ENCODE measurements at regions not wholly inside any gene's neighbourhood (a gene's known extent, or its start where the extent isn't known, plus 50 kb on each side); places are given as distances from the start of the nearest gene placed in this dataset.

DNA sequence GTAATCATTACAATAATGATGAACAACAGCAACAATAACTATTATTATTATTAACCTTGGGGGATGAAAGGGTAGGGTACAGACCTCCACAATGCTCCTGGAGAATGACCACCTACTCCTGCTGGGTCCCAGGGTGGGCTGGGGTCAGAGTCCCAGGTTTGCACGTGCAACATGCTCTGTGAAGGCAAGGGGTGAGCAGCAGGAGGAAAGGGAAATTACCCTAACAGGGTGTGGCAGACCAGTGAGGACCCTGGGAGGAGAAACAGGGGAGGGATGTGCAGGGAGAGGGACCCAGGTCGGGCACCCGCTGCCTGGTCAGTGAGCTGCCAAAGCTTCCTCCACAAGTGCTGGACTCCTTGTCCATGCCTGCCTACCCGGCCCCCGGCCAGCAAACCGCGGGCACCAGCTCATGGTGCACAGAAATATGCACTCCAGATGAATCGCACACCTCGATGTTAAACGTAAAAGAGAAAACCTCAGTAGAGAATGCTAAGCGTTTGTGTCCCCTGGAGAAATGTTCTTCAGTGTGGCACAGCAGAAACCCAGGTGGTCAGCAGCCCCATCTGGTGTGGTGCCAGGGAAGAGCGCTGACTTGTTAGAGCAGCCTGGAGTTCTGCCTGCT, 767.1 kb downstream of the KCNJ18 start:
- BruUV-seq (replicated peaks), result no TSS peak
- H3K4me1 ChIP-seq (ENCODE audit: control insufficient read depth, extremely low read depth, insufficient read depth, low read length), result no peaks in the 10 kb centered on the region
- no peak overlapping the region for H3K9ac ChIP-seq (replicated peaks; ENCODE audit: extremely low read depth, insufficient read depth, low read length)
- H3K36me3 ChIP-seq (ENCODE audit: control insufficient read depth in 2 of 2, extremely low read depth in 1 of 2, insufficient read depth in 2 of 2, low read length in 2 of 2), result no peaks in the 10 kb centered on the region
- ChIA-PET CTCF (no interaction called here), POLR2A (no interaction called here)
- no peaks in the 10 kb centered on the region for H3K9me3 ChIP-seq (replicated peaks; ENCODE audit: control insufficient read depth, insufficient read depth, low read length)
- H3K4me2 ChIP-seq (ENCODE audit: insufficient read depth, low read length), result no peak overlapping the region
- intact Hi-C loops (cut with micrococcal nuclease), result no loop called here
- H4K20me1 ChIP-seq (replicated peaks; ENCODE audit: control insufficient read depth, extremely low read depth, insufficient read depth, low read length), result no peaks in the 10 kb centered on the region
- no peak for FAIRE-seq
- H3K27me3 ChIP-seq (ENCODE audit: control insufficient read depth in 2 of 2, insufficient read depth in 2 of 2, low read length in 2 of 2), result no peaks in the 10 kb centered on the region
- H3K9me1 ChIP-seq (replicated peaks; ENCODE audit: control insufficient read depth, extremely low read depth, insufficient read depth, low read length), result no peaks in the 10 kb centered on the region
- H3K4me3 ChIP-seq (replicated peaks in 1 of 3; ENCODE audit: insufficient read depth in 1 of 3, low read depth in 1 of 3, low read length in 3 of 3), result no peak overlapping the region
- DNase-seq (ENCODE audit: low read depth, low spot score), result no peak
- no peak overlapping the region for H2AFZ ChIP-seq (ENCODE audit: low read depth, low read length)
- no peaks in the 10 kb centered on the region for H3K79me2 ChIP-seq (ENCODE audit: control insufficient read depth, insufficient read depth, low read length)
- no peak overlapping the region for H3K27ac ChIP-seq (ENCODE audit: insufficient read depth, low read depth, low read length)
- dilution Hi-C loops (cut with MboI; ENCODE audit: extremely low pct_ligation_motif_present, low sequenced_read_pairs), result no loop called here
- no peak for TF ChIP-seq MYC (IDR thresholded peaks at IDR 0.05; ENCODE audit: low read depth, low read length)
- no peak for TF ChIP-seq POLR2AphosphoS5 (IDR thresholded peaks at IDR 0.05; ENCODE audit: insufficient read depth, low read depth, low read length)
- TF ChIP-seq POLR2A (IDR thresholded peaks at IDR 0.05; ENCODE audit: low read depth, low read length), result no peak
- no peak for TF ChIP-seq FOS (IDR thresholded peaks at IDR 0.05; ENCODE audit: borderline replicate concordance, insufficient read depth, low read length)
- TF ChIP-seq, protein P1, sequence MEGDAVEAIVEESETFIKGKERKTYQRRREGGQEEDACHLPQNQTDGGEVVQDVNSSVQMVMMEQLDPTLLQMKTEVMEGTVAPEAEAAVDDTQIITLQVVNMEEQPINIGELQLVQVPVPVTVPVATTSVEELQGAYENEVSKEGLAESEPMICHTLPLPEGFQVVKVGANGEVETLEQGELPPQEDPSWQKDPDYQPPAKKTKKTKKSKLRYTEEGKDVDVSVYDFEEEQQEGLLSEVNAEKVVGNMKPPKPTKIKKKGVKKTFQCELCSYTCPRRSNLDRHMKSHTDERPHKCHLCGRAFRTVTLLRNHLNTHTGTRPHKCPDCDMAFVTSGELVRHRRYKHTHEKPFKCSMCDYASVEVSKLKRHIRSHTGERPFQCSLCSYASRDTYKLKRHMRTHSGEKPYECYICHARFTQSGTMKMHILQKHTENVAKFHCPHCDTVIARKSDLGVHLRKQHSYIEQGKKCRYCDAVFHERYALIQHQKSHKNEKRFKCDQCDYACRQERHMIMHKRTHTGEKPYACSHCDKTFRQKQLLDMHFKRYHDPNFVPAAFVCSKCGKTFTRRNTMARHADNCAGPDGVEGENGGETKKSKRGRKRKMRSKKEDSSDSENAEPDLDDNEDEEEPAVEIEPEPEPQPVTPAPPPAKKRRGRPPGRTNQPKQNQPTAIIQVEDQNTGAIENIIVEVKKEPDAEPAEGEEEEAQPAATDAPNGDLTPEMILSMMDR (IDR thresholded peaks at IDR 0.05; ENCODE audit: extremely low read depth in 1 of 2, insufficient read depth in 1 of 2, low read depth in 1 of 2, low read length in 2 of 2), result no peak
- no peak for TF ChIP-seq EZH2 (IDR thresholded peaks at IDR 0.05; ENCODE audit: borderline replicate concordance, low read depth, low read length, severe bottlenecking)
- no peak for TF ChIP-seq JUN (IDR thresholded peaks at IDR 0.05; ENCODE audit: borderline replicate concordance, insufficient read depth, insufficient read length, low read depth)
- TF ChIP-seq, protein P2, sequence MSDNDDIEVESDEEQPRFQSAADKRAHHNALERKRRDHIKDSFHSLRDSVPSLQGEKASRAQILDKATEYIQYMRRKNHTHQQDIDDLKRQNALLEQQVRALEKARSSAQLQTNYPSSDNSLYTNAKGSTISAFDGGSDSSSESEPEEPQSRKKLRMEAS (IDR thresholded peaks at IDR 0.05; ENCODE audit: insufficient read depth, insufficient read length), result no peak
- no peak for TF ChIP-seq GATA2 (IDR thresholded peaks at IDR 0.05; ENCODE audit: insufficient read depth, insufficient read length, low read depth, low read length)
